HFFc6 (cell line): ENCODE measurements at regions not wholly inside any gene's neighbourhood (a gene's known extent, or its start where the extent isn't known, plus 50 kb on each side); places are given as distances from the start of the nearest gene placed in this dataset.

Experiments
- DNase-seq: peaks from one replicate; pipeline ENCODE4 v3.0.0-alpha.2; 2018
- H3K27ac Mint-ChIP-seq: 2 replicates; pipeline ENCODE4 v1.8.0; 2020; ENCODE audit warnings: mild to moderate bottlenecking, mixed read lengths
- H3K27me3 Mint-ChIP-seq: 2 replicates; pipeline ENCODE4 v1.8.0; 2021; ENCODE audit warnings: mild to moderate bottlenecking, moderate library complexity, mixed read lengths; ENCODE audit not compliant: insufficient read depth
- H3K36me3 Mint-ChIP-seq: 2 replicates; pipeline ENCODE4 v1.8.0; 2021; ENCODE audit warnings: low read depth, mixed read lengths
- H3K4me1 Mint-ChIP-seq: 2 replicates; pipeline ENCODE4 v1.8.0; 2020; ENCODE audit warnings: low read depth, mixed read lengths
- H3K4me3 Mint-ChIP-seq: 2 replicates; pipeline ENCODE4 v1.8.0; 2020; ENCODE audit warnings: mild to moderate bottlenecking, moderate library complexity, mixed read lengths
- H3K9me3 Mint-ChIP-seq: 2 replicates; pipeline ENCODE4 v1.8.0; 2020; ENCODE audit warnings: mild to moderate bottlenecking, mixed read lengths
- TF ChIP-seq, protein P1 (sequence below): fragments of 200-600 bp; sonication (generic); IDR thresholded peaks from 2 replicates; pipeline ENCODE4 v1.5.0; 2021; ENCODE audit warnings: antibody characterized with exemption, mild to moderate bottlenecking

DNA sequence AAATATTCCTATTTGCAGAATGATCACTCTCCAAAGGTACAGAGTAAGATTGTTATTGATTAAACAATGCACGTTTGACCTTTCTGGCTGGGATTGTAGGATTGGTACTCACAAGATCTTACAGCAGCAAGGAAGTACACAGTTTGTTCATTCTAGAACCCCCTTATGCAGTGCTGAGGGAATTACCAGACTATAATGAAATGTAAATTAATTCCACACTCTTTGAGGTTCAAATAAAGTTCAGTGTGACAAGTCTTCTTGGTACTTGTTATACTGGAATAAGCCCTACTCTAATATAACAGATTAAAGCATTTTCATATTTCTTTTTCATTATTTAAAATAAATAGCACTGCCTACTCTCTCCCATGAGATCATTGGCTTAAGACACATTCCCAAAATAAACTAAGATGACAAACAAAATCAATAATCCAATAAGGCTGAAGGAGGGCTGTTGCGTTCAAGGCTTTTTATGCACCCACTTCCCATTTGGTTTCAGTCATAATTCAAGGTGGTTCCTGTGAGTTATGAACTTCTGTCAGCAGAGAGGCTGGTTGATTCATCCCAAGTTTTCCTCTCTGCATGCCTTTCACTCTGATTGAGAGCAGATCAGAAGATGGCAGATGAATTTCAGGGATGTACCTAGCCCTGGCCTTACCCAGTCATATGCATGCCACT is 881.5 kb downstream of the C6orf118 start:
- no peak overlapping the region for H3K4me3 Mint-ChIP-seq
- no peak for DNase-seq
- H3K27me3 Mint-ChIP-seq = no peaks in the 10 kb centered on the region; the same call in 1 of the 2 replicates
- TF ChIP-seq, protein P1, sequence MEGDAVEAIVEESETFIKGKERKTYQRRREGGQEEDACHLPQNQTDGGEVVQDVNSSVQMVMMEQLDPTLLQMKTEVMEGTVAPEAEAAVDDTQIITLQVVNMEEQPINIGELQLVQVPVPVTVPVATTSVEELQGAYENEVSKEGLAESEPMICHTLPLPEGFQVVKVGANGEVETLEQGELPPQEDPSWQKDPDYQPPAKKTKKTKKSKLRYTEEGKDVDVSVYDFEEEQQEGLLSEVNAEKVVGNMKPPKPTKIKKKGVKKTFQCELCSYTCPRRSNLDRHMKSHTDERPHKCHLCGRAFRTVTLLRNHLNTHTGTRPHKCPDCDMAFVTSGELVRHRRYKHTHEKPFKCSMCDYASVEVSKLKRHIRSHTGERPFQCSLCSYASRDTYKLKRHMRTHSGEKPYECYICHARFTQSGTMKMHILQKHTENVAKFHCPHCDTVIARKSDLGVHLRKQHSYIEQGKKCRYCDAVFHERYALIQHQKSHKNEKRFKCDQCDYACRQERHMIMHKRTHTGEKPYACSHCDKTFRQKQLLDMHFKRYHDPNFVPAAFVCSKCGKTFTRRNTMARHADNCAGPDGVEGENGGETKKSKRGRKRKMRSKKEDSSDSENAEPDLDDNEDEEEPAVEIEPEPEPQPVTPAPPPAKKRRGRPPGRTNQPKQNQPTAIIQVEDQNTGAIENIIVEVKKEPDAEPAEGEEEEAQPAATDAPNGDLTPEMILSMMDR = no peak
- no peak overlapping the region for H3K27ac Mint-ChIP-seq
- no peaks in the 10 kb centered on the region for H3K4me1 Mint-ChIP-seq
- no peaks in the 10 kb centered on the region for H3K36me3 Mint-ChIP-seq
- H3K9me3 Mint-ChIP-seq = peaks cover 53% of the 10 kb centered on the region

DNA sequence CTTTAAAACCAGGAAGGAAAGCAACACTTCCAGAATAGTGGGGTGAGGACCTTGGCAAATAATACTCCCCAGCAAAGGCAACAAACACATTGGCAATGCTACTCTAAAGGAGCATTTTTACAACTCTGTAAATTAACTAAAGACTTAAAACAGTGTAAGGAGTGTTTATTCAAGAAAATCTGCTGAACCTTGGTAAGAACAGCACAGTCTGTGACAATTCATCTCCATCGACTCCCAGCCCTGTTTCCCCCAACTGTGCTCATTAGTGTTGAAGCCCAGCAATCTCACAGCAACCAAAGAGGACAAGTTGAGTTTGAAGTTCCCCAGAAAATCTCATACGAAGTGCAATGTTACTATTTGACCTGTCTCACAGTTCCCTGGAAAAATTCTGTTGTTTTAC is 884.9 kb downstream of the C6orf118 start:
- no peaks in the 10 kb centered on the region; the same call in 1 of the 2 replicates for H3K27me3 Mint-ChIP-seq
- 0 out of 2 replicates have a peak, but pooled peaks cover 6% of the 10 kb centered on the region for H3K36me3 Mint-ChIP-seq
- DNase-seq = no peak
- peaks cover 59% of the 10 kb centered on the region for H3K9me3 Mint-ChIP-seq
- no peak overlapping the region for H3K27ac Mint-ChIP-seq
- TF ChIP-seq, protein P1 = no peak
- no peak overlapping the region for H3K4me3 Mint-ChIP-seq
- no peaks in the 10 kb centered on the region for H3K4me1 Mint-ChIP-seq

DNA sequence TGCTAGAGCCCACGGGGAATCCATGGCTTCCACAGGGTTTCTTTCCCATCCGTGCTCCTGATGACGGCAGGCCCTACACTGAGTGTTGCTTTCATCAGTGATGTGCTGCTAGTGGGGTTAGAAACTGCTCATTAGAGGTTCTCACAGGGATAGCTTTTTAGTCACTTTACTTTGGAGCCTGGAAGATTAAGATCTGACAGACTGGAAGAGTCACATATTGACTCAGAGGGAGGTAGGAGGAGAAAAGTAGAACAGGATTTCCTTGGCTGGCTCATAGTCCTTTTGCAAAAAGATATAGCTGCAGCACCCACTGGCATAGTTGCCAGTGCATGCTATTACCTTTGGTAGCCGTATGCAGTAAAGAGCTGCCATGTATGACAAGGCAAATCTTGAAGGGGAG is 890.3 kb downstream of the C6orf118 start:
- no peak for DNase-seq
- Mint-ChIP-seq H3K36me3 (0 out of 2 replicates have a peak, but pooled peaks cover 9% of the 10 kb centered on the region), H3K9me3 (peaks cover 65% of the 10 kb centered on the region), H3K4me1 (no peaks in the 10 kb centered on the region), H3K27me3 (no peaks in the 10 kb centered on the region; the same call in 1 of the 2 replicates), H3K4me3 (no peak overlapping the region), H3K27ac (no peak overlapping the region)
- TF ChIP-seq, protein P1 = no peak

DNA sequence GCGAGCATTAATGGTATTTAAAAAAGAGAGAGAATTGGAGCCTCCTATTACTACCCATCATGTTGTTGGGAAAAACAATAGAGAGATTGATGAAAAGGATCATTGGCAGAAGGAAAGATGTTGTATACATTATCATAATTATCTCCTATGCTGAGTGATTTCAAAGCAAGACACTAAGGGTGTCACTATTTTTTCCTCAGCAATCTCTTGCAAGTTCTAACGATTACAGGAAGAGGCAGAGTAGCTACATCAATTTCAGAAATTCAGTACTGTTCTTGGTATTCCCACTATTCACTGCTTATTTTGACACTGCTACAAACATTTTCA is 891.2 kb downstream of the C6orf118 start:
- H3K4me3 Mint-ChIP-seq = no peak overlapping the region
- H3K27ac Mint-ChIP-seq = no peak overlapping the region
- TF ChIP-seq, protein P1 = no peak
- no peaks in the 10 kb centered on the region for H3K27me3 Mint-ChIP-seq
- 0 out of 2 replicates have a peak, but pooled peaks cover 9% of the 10 kb centered on the region for H3K36me3 Mint-ChIP-seq
- DNase-seq = no peak
- peaks cover 65% of the 10 kb centered on the region for H3K9me3 Mint-ChIP-seq
- no peaks in the 10 kb centered on the region for H3K4me1 Mint-ChIP-seq

DNA sequence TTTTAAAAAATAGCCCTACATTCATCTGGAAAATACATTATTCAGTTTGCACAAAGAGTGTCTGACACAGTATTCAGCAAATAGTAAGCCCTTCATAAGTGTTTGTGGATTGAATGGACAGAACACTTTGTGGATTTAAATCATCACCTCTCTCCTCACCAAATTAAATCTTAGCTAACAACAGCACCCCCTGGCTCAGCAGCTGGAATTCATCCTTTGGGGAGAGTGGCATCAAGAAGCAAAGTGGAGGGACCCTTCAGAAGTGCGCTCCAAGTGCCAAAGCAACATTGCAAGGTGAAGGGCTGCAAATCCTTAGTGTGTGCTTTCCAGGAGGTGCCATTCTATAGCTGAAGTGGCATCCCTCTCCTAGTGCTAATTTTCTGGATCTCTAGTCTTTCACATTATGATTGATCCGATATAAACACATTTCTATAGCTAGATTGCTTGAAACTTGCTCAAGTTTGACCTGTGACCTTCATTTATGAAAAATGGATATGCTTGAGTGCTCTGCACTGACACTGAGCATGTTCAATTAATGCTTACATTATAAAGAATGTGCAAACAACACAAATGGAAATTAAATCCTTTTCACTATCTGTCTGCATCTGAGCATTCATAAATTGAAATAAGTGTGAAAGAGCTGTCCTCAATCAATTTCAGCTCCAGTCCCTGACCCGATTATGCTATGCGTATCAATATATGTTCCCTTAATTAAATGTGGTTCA is 891.7 kb downstream of the C6orf118 start:
- no peak overlapping the region for H3K4me3 Mint-ChIP-seq
- H3K27ac Mint-ChIP-seq = no peak overlapping the region

More for the DNA sequence above, 891.7 kb downstream of the C6orf118 start:
- H3K27me3 Mint-ChIP-seq = no peaks in the 10 kb centered on the region
- H3K9me3 Mint-ChIP-seq = peaks cover 64% of the 10 kb centered on the region
- TF ChIP-seq, protein P1 = no peak
- 0 out of 2 replicates have a peak, but pooled peaks cover 9% of the 10 kb centered on the region for H3K36me3 Mint-ChIP-seq
- no peak for DNase-seq
- no peaks in the 10 kb centered on the region for H3K4me1 Mint-ChIP-seq
